ENCODE measurements at regions not wholly inside any gene's neighbourhood (a gene's known extent, or its start where the extent isn't known, plus 50 kb on each side); places are given as distances from the start of the nearest gene placed in this dataset.

- TF ChIP-seq CTCF (conservative IDR thresholded peaks at IDR 0.05; ENCODE audit: low read depth, low read length), result no peak
- no peak for DNase-seq (ENCODE audit: low read depth)
Measured at GRCh38 chr12:89988188-89988915, 279.7 kb upstream of the ATP2B1 start.

GRCh38 chr12:89985935-89986334 is 277.3 kb upstream of the ATP2B1 start:
- no peak overlapping the region for H3K4me3 ChIP-seq (ENCODE audit: low read depth, low read length)
- no peak for TF ChIP-seq CTCF (conservative IDR thresholded peaks at IDR 0.05; ENCODE audit: low read depth, low read length)
- DNase-seq (ENCODE audit: low read depth), result no peak

More at GRCh38 chr12:89988188-89988915, 279.7 kb upstream of the ATP2B1 start:
- H3K4me3 ChIP-seq (ENCODE audit: low read depth, low read length), result no peak overlapping the region

GRCh38 chr12:89984846-89985245 is 276.2 kb upstream of the ATP2B1 start:
- H3K4me3 ChIP-seq (ENCODE audit: low read depth, low read length), result no peak overlapping the region
- DNase-seq (ENCODE audit: low read depth), result no peak
- no peak for TF ChIP-seq CTCF (conservative IDR thresholded peaks at IDR 0.05; ENCODE audit: low read depth, low read length)

- no peak overlapping the region for H3K4me3 ChIP-seq (ENCODE audit: low read depth, low read length)
- no peak for TF ChIP-seq CTCF (conservative IDR thresholded peaks at IDR 0.05; ENCODE audit: low read depth, low read length)
- DNase-seq (ENCODE audit: low read depth), result no peak
Measured at GRCh38 chr12:89983622-89984021, 275.0 kb upstream of the ATP2B1 start.

- DNase-seq (ENCODE audit: low read depth), result peak; percentile 23
- H3K4me3 ChIP-seq (ENCODE audit: low read depth, low read length), result no peak overlapping the region
- no peak for TF ChIP-seq CTCF (conservative IDR thresholded peaks at IDR 0.05; ENCODE audit: low read depth, low read length)
Measured at GRCh38 chr12:89980236-89980635, 271.6 kb upstream of the ATP2B1 start.

- TF ChIP-seq CTCF (conservative IDR thresholded peaks at IDR 0.05; ENCODE audit: low read depth, low read length), result no peak
- H3K4me3 ChIP-seq (ENCODE audit: low read depth, low read length), result no peak overlapping the region
- DNase-seq (ENCODE audit: low read depth), result no peak
Measured at GRCh38 chr12:89977405-89978085, 268.9 kb upstream of the ATP2B1 start.

Measured in epithelial cell of proximal tubule (primary cell).